AG09309 (cell line): ENCODE measurements at regions not wholly inside any gene's neighbourhood (a gene's known extent, or its start where the extent isn't known, plus 50 kb on each side); places are given as distances from the start of the nearest gene placed in this dataset.

Source experiments
- DNase-seq: peaks from one replicate; pipeline ENCODE4 v3.0.0-alpha.2; 2010; ENCODE audit warnings: low read depth
- H3K4me3 ChIP-seq: 2 replicates; pipeline ENCODE4 v1.5.1; 2011; ENCODE audit warnings: mild to moderate bottlenecking, low read depth, low read length, moderate library complexity; ENCODE audit not compliant: control insufficient read depth
- TF ChIP-seq, protein P1 (sequence below): IDR thresholded peaks from 2 replicates; pipeline ENCODE4 v1.5.1; 2011; ENCODE audit warnings: mild to moderate bottlenecking, low read depth, low read length, inconsistent platforms; ENCODE audit not compliant: insufficient read depth, control insufficient read depth; ENCODE audit errors: missing control alignments

DNA sequence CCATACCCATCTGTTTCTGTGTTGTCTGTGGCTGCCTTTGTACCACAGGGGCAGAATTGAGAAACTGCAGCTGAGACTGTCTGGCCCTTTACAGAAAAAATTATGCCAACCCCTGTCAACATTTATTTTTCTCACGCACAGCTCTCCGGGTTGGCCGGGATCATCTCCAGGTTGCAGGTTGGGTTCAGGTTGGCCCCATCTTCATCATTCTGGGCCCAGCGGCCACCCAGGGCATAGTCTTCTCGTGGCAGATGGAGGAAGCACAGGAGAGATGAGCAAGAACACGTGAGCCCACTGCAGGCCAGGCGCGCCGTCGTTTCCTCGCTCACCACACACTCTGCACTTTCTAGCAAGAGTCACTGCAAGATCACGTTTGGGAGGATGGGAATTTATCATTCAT lies 66.1 kb upstream of the SEC14L1 start:
- no peak for DNase-seq
- TF ChIP-seq, protein P1, sequence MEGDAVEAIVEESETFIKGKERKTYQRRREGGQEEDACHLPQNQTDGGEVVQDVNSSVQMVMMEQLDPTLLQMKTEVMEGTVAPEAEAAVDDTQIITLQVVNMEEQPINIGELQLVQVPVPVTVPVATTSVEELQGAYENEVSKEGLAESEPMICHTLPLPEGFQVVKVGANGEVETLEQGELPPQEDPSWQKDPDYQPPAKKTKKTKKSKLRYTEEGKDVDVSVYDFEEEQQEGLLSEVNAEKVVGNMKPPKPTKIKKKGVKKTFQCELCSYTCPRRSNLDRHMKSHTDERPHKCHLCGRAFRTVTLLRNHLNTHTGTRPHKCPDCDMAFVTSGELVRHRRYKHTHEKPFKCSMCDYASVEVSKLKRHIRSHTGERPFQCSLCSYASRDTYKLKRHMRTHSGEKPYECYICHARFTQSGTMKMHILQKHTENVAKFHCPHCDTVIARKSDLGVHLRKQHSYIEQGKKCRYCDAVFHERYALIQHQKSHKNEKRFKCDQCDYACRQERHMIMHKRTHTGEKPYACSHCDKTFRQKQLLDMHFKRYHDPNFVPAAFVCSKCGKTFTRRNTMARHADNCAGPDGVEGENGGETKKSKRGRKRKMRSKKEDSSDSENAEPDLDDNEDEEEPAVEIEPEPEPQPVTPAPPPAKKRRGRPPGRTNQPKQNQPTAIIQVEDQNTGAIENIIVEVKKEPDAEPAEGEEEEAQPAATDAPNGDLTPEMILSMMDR: no peak
- H3K4me3 ChIP-seq: no peak overlapping the region

DNA sequence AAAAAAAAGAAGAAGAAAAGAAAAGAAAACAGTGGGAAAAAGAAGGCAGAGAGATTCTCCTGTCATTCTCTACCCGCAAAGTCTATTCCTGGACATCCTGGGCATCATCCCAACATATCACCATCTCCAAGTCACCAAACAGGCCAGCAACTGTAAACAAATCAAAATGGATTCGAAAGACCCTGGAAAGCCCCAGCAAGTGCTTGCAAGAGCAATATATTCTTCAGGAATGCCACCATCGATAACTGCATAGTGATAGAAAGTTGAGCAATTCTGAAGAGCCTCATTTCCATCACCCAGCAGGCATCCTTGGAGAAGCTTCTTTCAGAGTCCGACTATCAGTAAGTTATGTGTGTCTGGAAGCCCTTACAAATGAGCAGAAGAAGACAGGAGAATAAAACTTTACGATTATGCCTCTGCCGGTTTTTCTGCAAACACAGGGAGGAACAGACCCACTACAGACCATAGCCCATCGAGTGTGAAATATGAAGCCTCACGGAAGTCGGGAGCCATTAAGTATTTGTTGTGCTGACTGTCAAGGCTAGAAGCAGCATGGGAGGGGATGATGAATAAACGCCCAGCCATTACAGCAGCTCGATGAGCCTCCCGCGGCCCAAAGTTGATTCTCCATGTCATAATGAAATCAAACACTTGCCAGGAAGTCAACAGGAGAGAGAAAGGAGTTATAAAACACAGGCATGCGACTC lies 64.5 kb upstream of the SEC14L1 start:
- TF ChIP-seq, protein P1: no peak
- DNase-seq: no peak
- H3K4me3 ChIP-seq: no peak overlapping the region

DNA sequence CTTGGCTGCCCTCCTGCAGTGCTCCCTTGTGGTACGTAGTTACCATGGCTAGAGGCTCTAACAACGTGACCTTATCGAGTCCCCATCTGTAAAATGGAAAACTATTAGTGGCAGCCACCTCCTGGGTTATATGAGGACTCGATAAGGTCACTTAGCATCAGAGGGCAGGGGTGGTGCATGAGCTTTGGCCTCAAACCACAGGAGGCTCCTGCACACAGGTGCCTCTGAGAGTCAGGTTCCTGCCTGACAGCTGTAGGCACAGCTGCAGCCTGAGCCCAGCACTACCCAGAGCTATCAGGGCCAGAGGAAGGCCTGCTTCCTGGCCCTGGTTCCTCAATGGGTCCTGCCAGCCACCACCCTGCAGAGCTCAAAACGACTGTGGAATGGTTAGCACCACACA lies 57.2 kb upstream of the SEC14L1 start:
- DNase-seq: no peak
- H3K4me3 ChIP-seq: no peak overlapping the region
- TF ChIP-seq, protein P1: no peak

DNA sequence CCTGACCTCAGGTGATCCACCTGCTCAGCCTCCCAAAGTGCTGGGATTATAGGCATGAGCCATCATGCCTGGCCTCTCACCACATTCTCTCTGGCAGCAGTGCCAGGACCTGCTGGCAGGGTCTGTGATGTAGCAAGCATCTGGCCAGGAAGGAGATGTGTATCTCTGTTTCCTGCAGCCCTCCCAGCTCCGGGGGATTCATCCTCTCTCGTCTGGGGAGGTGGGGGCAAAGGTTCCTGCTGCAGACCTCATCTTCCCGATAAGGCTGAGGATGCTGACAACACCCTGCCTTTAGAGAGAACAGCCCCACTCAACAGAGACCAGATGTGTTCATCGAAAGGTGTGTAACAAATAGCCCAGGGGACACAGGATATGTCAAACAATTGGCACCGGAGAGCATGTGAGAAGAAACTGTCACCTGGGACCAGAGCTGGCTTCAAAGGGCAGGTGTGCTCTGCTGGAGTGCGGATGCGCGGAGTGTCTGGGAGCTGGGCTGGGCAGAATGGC lies 54.8 kb upstream of the SEC14L1 start:
- no peak overlapping the region for H3K4me3 ChIP-seq
- TF ChIP-seq, protein P1: no peak
- no peak for DNase-seq

DNA sequence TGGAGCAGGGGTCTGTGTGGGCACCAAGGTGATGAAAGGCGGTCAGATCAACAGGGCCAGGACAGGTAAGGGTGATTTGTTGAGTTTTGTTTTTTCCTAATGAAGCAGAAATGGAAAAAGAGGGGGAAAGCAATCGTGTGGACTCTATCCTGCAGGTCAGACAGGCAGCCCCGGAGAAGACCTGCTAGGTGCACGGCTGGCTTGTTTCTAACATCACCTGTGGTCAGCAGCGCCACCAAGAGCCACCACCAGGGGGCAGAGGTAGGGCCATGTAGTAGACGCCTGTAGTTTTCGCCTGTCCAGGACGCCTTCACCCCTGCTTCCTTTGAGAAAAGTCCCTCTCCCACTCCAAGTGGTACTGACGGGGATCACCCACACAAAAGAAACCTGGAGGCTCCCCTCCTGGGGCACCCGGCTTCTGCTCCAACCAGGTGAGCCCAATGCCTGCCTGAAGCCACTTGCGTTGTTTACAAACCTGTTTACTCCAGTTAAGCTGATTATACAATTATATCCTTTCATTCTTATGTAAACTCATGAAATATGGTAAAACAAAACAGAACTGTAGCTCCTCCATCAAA lies 54.2 kb upstream of the SEC14L1 start:
- DNase-seq: peak; percentile 13
- TF ChIP-seq, protein P1: peak; percentile 96
- no peak overlapping the region for H3K4me3 ChIP-seq

DNA sequence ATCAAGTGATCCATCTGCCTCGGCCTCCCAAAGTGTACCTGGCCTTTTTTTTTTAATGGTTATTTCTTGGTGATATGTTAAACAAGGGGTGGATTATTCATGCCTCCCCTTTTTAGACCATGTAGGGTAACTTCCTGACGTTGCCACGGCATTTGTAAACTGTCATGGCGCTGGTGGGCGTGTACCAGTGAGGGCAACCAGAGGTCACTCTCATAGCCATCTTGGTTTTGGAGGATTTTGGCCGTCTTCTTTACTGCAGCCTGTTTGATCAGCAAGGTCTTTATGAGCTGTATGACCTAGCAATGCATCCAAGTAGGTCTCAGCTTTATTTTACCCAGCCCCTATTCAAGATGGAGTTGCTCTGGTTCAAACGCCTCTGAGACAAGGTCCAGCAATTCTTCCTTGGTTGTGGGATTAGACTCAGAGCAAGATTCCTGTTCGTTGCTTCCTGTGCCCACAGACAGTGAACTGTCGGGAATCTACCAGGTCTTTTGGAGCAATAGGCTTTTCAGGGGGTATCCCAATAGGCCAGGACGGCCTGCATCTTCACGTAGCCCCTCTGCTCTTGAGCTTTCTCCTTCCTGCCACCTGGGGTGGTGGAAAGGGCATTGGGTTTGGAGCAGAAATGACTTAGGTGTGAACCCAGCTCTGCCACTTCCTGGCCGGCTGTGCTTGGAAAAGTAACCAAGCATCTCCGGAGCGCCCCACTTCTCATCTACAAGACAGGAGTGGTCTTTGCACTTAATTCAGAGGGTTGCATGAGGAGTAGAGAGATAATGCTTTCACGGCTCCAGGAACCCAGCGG lies 52.9 kb upstream of the SEC14L1 start:
- no peak for DNase-seq
- peak overlapping the region; percentile 86 for H3K4me3 ChIP-seq
- TF ChIP-seq, protein P1: no peak
